ENCODE measurements at regions not wholly inside any gene's neighbourhood (a gene's known extent, or its start where the extent isn't known, plus 50 kb on each side); places are given as distances from the start of the nearest gene placed in this dataset.

DNA sequence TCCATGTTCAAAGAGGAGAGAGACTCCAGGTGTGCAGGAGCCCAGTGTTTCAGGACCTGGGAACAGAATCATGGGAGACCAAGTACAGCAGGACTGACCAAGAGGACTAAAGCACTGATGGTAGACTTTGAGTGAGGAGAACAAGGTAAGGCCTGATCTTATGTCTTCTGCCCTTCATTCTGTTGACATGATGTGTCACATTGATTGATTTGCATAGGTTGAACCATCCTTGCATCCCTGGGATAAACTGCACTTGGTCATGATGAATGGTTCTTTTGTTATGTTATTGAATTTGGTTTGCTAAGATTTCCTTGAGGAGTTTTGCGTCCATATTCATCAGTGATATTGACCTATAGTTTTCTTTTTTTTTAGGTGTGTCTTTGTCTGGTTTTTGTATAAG, 497.0 kb downstream of the TMEM121 start (continued):
- TF ChIP-seq KDM4B (CRISPR knock-in tag; IDR thresholded peaks at IDR 0.05) (no peak), HNRNPH1 (optimal IDR thresholded peaks at IDR 0.05; ENCODE audit: low read depth, low read length) (no peak), ZNF713 (CRISPR knock-in tag; IDR thresholded peaks at IDR 0.05) (no peak), ZBTB46 (CRISPR knock-in tag; IDR thresholded peaks at IDR 0.05; ENCODE audit: borderline replicate concordance) (no peak), RFX5 (IDR thresholded peaks at IDR 0.05; ENCODE audit: low read depth, low read length) (no peak), ZNF678 (CRISPR knock-in tag; IDR thresholded peaks at IDR 0.05) (no peak)

DNA sequence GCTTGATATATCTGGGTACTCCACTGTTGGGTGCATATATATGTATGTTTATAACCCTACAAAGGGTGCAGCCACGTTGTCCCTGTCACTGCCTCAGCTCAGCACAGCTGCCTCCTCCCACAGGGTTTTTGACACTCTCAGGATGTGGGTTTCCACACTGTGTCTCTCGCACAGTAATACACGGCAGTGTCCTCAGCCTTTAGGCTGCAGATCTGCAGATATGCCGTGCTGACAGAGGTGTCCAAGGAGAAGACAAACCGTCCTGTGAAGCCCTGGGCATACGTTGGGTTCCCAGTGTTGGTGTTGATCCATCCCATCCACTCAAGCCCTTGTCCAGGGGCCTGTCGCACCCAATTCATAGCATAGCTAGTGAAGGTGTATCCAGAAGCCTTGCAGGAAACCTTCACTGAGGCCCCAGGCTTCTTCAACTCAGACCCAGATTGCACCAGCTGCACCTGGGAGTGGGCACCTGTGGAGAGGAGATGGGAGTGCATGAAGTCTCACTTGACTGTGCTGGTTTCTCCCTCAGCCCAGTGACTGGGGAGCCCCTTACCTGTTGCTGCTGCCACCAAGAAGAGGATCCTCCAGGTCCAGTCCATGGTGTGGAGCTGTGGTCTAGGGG, 498.7 kb downstream of the TMEM121 start:
- intact Hi-C loops (cut with micrococcal nuclease; ENCODE audit: unreplicated experiment), result no loop called here
- in situ Hi-C loops (cut with HindIII; ENCODE audit: extremely low pct_ligation_motif_present, low pct_unique_long_range_greater_than_20kb), result no loop called here
- H3K4me1 ChIP-seq (ENCODE audit: insufficient read depth, low read length), result no peaks in the 10 kb centered on the region
- CTCF ChIA-PET (ENCODE audit: low intra/inter-chr PET ratio, low total read pairs), result no interaction called here
- H3K4me3 ChIP-seq (replicated peaks in 1 of 3; ENCODE audit: insufficient read depth in 1 of 3, low read depth in 2 of 3, low read length in 3 of 3), result no peak overlapping the region
- H3K9ac ChIP-seq (ENCODE audit: insufficient read depth, low read depth, low read length), result no peak overlapping the region
- BruUV-seq (replicated peaks), result no TSS peak
- no peak overlapping the region for H3K4me2 ChIP-seq (ENCODE audit: low read depth, low read length)
- DNase-seq (ENCODE audit: low spot score) (no peak), FAIRE-seq (no peak), ATAC-seq (no peak)
- POLR2A ChIA-PET, result no interaction called here
- H4K20me1 ChIP-seq (ENCODE audit: insufficient read depth, low read length), result no peaks in the 10 kb centered on the region
- H3K27me3 ChIP-seq (ENCODE audit: control insufficient read depth in 1 of 2, insufficient read depth in 2 of 2, low read length in 2 of 2), result peaks cover 0 to 4% of the 10 kb centered on the region in 2 experiments; a peak in 3 of 5 replicates
- H3K79me2 ChIP-seq (ENCODE audit: insufficient read depth, low read length), result no peaks in the 10 kb centered on the region
- WGBS (ENCODE audit: low lambda C conversion rate), result 50% methylated on average over 2 of the region's 7 CpGs
- no peak overlapping the region for H2AFZ ChIP-seq (ENCODE audit: low read length)
- no peak for TF ChIP-seq SAP130 (CRISPR knock-in tag; IDR thresholded peaks at IDR 0.05; ENCODE audit: low read depth)
- TF ChIP-seq KDM3A (CRISPR knock-in tag; IDR thresholded peaks at IDR 0.05; ENCODE audit: low read depth), result no peak
- no peak for TF ChIP-seq MAFF (IDR thresholded peaks at IDR 0.05; ENCODE audit: low read depth, low read length)
- no peak for TF ChIP-seq ATF1 (CRISPR knock-in tag; IDR thresholded peaks at IDR 0.05)
- no peak for TF ChIP-seq ZNF431 (CRISPR knock-in tag; IDR thresholded peaks at IDR 0.05; ENCODE audit: borderline replicate concordance, low read depth)
- TF ChIP-seq XBP1 (CRISPR knock-in tag; IDR thresholded peaks at IDR 0.05), result no peak
- TF ChIP-seq MTF1 (CRISPR knock-in tag; IDR thresholded peaks at IDR 0.05), result no peak
- TF ChIP-seq ZNF619 (CRISPR knock-in tag; IDR thresholded peaks at IDR 0.05), result no peak
- no peak for TF ChIP-seq ZBTB2 (CRISPR knock-in tag; IDR thresholded peaks at IDR 0.05; ENCODE audit: low read depth)
- TF ChIP-seq MIXL1 (CRISPR knock-in tag; IDR thresholded peaks at IDR 0.05), result no peak
- no peak for TF ChIP-seq ZNF572 (CRISPR knock-in tag; IDR thresholded peaks at IDR 0.05)
- TF ChIP-seq, protein P1, sequence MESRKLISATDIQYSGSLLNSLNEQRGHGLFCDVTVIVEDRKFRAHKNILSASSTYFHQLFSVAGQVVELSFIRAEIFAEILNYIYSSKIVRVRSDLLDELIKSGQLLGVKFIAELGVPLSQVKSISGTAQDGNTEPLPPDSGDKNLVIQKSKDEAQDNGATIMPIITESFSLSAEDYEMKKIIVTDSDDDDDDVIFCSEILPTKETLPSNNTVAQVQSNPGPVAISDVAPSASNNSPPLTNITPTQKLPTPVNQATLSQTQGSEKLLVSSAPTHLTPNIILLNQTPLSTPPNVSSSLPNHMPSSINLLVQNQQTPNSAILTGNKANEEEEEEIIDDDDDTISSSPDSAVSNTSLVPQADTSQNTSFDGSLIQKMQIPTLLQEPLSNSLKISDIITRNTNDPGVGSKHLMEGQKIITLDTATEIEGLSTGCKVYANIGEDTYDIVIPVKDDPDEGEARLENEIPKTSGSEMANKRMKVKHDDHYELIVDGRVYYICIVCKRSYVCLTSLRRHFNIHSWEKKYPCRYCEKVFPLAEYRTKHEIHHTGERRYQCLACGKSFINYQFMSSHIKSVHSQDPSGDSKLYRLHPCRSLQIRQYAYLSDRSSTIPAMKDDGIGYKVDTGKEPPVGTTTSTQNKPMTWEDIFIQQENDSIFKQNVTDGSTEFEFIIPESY (CRISPR knock-in tag; IDR thresholded peaks at IDR 0.05), result no peak
- no peak for TF ChIP-seq ZBTB21 (CRISPR knock-in tag; IDR thresholded peaks at IDR 0.05)
- TF ChIP-seq BCL6 (CRISPR knock-in tag; IDR thresholded peaks at IDR 0.05), result no peak
- TF ChIP-seq ZBTB42 (CRISPR knock-in tag; IDR thresholded peaks at IDR 0.05), result no peak
- no peak for TF ChIP-seq ZFP36L2 (CRISPR knock-in tag; IDR thresholded peaks at IDR 0.05)
- no peak for TF ChIP-seq ZNF616 (CRISPR knock-in tag; IDR thresholded peaks at IDR 0.05; ENCODE audit: low read depth)
- H3K9me3 ChIP-seq (ENCODE audit: low read length), result no peaks in the 10 kb centered on the region
- no peaks in the 10 kb centered on the region for H3K36me3 ChIP-seq (replicated peaks in 1 of 2; ENCODE audit: control insufficient read depth in 1 of 2, insufficient read depth in 2 of 2, low read length in 2 of 2)
- H3K27ac ChIP-seq (ENCODE audit: extremely low read length, insufficient read depth, low read length), result no peak overlapping the region

Measured in HepG2 (cell line).